ENCODE measurements at regions not wholly inside any gene's neighbourhood (a gene's known extent, or its start where the extent isn't known, plus 50 kb on each side); places are given as distances from the start of the nearest gene placed in this dataset.

- Mint-ChIP-seq H3K27me3 (peaks cover 2% of the 10 kb centered on the region), H3K4me3 (no peak overlapping the region), H3K9me3 (no peaks in the 10 kb centered on the region), H3K36me3 (ENCODE audit: low read depth) (no peaks in the 10 kb centered on the region), H3K4me1 (no peaks in the 10 kb centered on the region), H3K27ac (no peak overlapping the region)
- DNase-seq: no peak
- ATAC-seq (ENCODE audit: low read depth): no peak
- intact Hi-C loops (cut with micrococcal nuclease): no loop called here
- ChIA-PET POLR2A (no interaction called here), CTCF (no interaction called here)
- no peak for TF ChIP-seq CTCF (IDR thresholded peaks at IDR 0.05)
Measured at GRCh38 chr12:23004473-23005020, 379.6 kb downstream of the ETNK1 start.

- H3K36me3 Mint-ChIP-seq (ENCODE audit: low read depth): no peaks in the 10 kb centered on the region
- ATAC-seq (ENCODE audit: low read depth) (no peak), DNase-seq (no peak)
- peaks cover 2% of the 10 kb centered on the region for H3K27me3 Mint-ChIP-seq
- ChIA-PET POLR2A (no interaction called here), CTCF (no interaction called here)
- no peak overlapping the region for H3K4me3 Mint-ChIP-seq
- intact Hi-C loops (cut with micrococcal nuclease): no loop called here
- no peaks in the 10 kb centered on the region for H3K4me1 Mint-ChIP-seq
- no peak for TF ChIP-seq CTCF (IDR thresholded peaks at IDR 0.05)
- no peak overlapping the region for H3K27ac Mint-ChIP-seq
- H3K9me3 Mint-ChIP-seq: no peaks in the 10 kb centered on the region
Measured at GRCh38 chr12:23005387-23005786, 380.4 kb downstream of the ETNK1 start.

GRCh38 chr12:23006413-23006812, 381.4 kb downstream of the ETNK1 start:
- no peak for DNase-seq
- no peak for TF ChIP-seq CTCF (IDR thresholded peaks at IDR 0.05)

GRCh38 chr12:23008623-23009022, 383.7 kb downstream of the ETNK1 start:
- intact Hi-C loops (cut with micrococcal nuclease): no loop called here
- H3K27me3 Mint-ChIP-seq: no peaks in the 10 kb centered on the region
- H3K36me3 Mint-ChIP-seq (ENCODE audit: low read depth): no peaks in the 10 kb centered on the region
- ATAC-seq (ENCODE audit: low read depth): no peak
- ChIA-PET POLR2A (no interaction called here), CTCF (no interaction called here)
- no peak overlapping the region for H3K4me3 Mint-ChIP-seq
- no peak for DNase-seq
- H3K9me3 Mint-ChIP-seq: peaks cover 3% of the 10 kb centered on the region
- H3K4me1 Mint-ChIP-seq: no peaks in the 10 kb centered on the region
- H3K27ac Mint-ChIP-seq: no peak overlapping the region
- no peak for TF ChIP-seq CTCF (IDR thresholded peaks at IDR 0.05)

More at GRCh38 chr12:23006413-23006812, 381.4 kb downstream of the ETNK1 start:
- intact Hi-C loops (cut with micrococcal nuclease): no loop called here
- Mint-ChIP-seq H3K36me3 (ENCODE audit: low read depth) (no peaks in the 10 kb centered on the region), H3K27me3 (peaks cover 2% of the 10 kb centered on the region), H3K27ac (no peak overlapping the region), H3K9me3 (no peaks in the 10 kb centered on the region), H3K4me1 (no peaks in the 10 kb centered on the region), H3K4me3 (no peak overlapping the region)
- CTCF ChIA-PET: no interaction called here
- POLR2A ChIA-PET: no interaction called here
- ATAC-seq (ENCODE audit: low read depth): no peak

- no peak for TF ChIP-seq CTCF (IDR thresholded peaks at IDR 0.05)
- POLR2A ChIA-PET: no interaction called here
- no peaks in the 10 kb centered on the region for H3K27me3 Mint-ChIP-seq
Measured at GRCh38 chr12:23014749-23015148, 389.8 kb downstream of the ETNK1 start.

More at GRCh38 chr12:23014749-23015148, 389.8 kb downstream of the ETNK1 start:
- Mint-ChIP-seq H3K36me3 (ENCODE audit: low read depth) (no peaks in the 10 kb centered on the region), H3K4me1 (no peaks in the 10 kb centered on the region), H3K9me3 (peaks cover 6% of the 10 kb centered on the region), H3K27ac (no peak overlapping the region), H3K4me3 (no peak overlapping the region)
- CTCF ChIA-PET: no interaction called here
- intact Hi-C loops (cut with micrococcal nuclease): no loop called here
- no peak for DNase-seq
- ATAC-seq (ENCODE audit: low read depth): no peak
